K562 (cell line): ENCODE measurements at regions not wholly inside any gene's neighbourhood (a gene's known extent, or its start where the extent isn't known, plus 50 kb on each side); places are given as distances from the start of the nearest gene placed in this dataset.
A peak's percentile ranks its signal among the peaks of the same experiment; 100 is the strongest.

Experiments used
- ETV1 ChIP-seq: fragments of 450-650 bp; conservative IDR thresholded peaks from 2 replicates; pipeline ENCODE4 v1.6.1; 2016; ENCODE audit warnings: missing genetic modification characterization, control low read depth, low read depth, missing compliant biosample characterization
- EZH2 ChIP-seq: IDR thresholded peaks from 2 replicates; pipeline ENCODE4 v1.6.1; 2012; ENCODE audit warnings: low read depth, mild to moderate bottlenecking, inconsistent platforms, low read length, borderline replicate concordance
- HCFC1 ChIP-seq: IDR thresholded peaks from 2 replicates; pipeline ENCODE4 v1.6.1; 2012; ENCODE audit warnings: low read depth, low read length, improper control_type of control experiment
- HMG20A ChIP-seq: fragments of 450-650 bp; formaldehyde crosslinking; conservative IDR thresholded peaks from 2 replicates; pipeline ENCODE4 v1.4.0; 2020; ENCODE audit warnings: mild to moderate bottlenecking, mixed read lengths
- ILF3 ChIP-seq: fragments of 450-650 bp; IDR thresholded peaks from 2 replicates; pipeline ENCODE4 v1.6.1; 2018; ENCODE audit warnings: antibody characterized with exemption, mild to moderate bottlenecking, moderate library complexity, borderline replicate concordance
- RERE ChIP-seq: sonication (generic); formaldehyde crosslinking; IDR thresholded peaks from 2 replicates; pipeline ENCODE4 v1.8.0; 2023; ENCODE audit warnings: missing genetic modification reagents, mild to moderate bottlenecking, borderline replicate concordance
- RNF2 ChIP-seq: sonication (generic); IDR thresholded peaks from 2 replicates; pipeline ENCODE4 v1.6.1; 2016
- TGIF2 ChIP-seq: sonication (generic); formaldehyde crosslinking; IDR thresholded peaks from 2 replicates; pipeline ENCODE4 v1.8.1; 2022; ENCODE audit warnings: mild to moderate bottlenecking, missing genetic modification reagents, moderate library complexity
- THRB ChIP-seq: fragments of 450-650 bp; formaldehyde crosslinking; conservative IDR thresholded peaks from 2 replicates; pipeline ENCODE4 v1.4.0; 2022; ENCODE audit warnings: mild to moderate bottlenecking, missing genetic modification characterization
- ZNF280A ChIP-seq: fragments of 450-650 bp; IDR thresholded peaks from 2 replicates; pipeline ENCODE4 v1.6.1; 2018; ENCODE audit warnings: mild to moderate bottlenecking, low read depth; ENCODE audit not compliant: partially characterized antibody
- ZNF584 ChIP-seq: fragments of 200-800 bp; sonication (Bioruptor generic); IDR thresholded peaks from 2 replicates; pipeline ENCODE4 v1.6.1; 2016; ENCODE audit warnings: low read depth, mild to moderate bottlenecking, missing genetic modification characterization, missing compliant biosample characterization
- ZNF592 ChIP-seq: fragments of 450-650 bp; IDR thresholded peaks from 2 replicates; pipeline ENCODE4 v1.6.1; 2017; ENCODE audit warnings: antibody characterized with exemption, mild to moderate bottlenecking
- ZNF766 ChIP-seq: fragments of 200-800 bp; sonication (Bioruptor generic); conservative IDR thresholded peaks from 2 replicates; pipeline ENCODE4 v1.6.1; 2016; ENCODE audit warnings: missing genetic modification characterization, missing compliant biosample characterization
- ZNF79 ChIP-seq: fragments of 250-450 bp; sonication (Bioruptor Pico); IDR thresholded peaks from 2 replicates; pipeline ENCODE4 v1.4.0; 2020; ENCODE audit warnings: low read depth, mild to moderate bottlenecking, moderate library complexity

GRCh38 chr1:244157731-244158438, 106.8 kb downstream of the ZBTB18 start (continued):
- TF ChIP-seq EZH2: no peak
- 0 out of 2 replicates have a peak, but pooled peaks have one; percentile 20 for TF ChIP-seq ETV1
- 0 out of 2 replicates have a peak, but pooled peaks have one; percentile 22 for TF ChIP-seq ZNF592
- 0 out of 2 replicates have a peak, but pooled peaks have one; percentile 52 for TF ChIP-seq ZNF766 (CRISPR knock-in tag)
- TF ChIP-seq TGIF2 (CRISPR knock-in tag): no peak
- TF ChIP-seq THRB (CRISPR knock-in tag): no peak
- TF ChIP-seq RERE (CRISPR knock-in tag): no peak
- no peak for TF ChIP-seq HCFC1
- TF ChIP-seq ZNF280A: no peak
- no peak for TF ChIP-seq ILF3
- TF ChIP-seq ZNF584 (CRISPR knock-in tag): no peak
- no peak for TF ChIP-seq RNF2
- no peak for TF ChIP-seq ZNF79 (CRISPR knock-in tag)
- no peak for TF ChIP-seq HMG20A (CRISPR knock-in tag)
